WTC11 (cell line): ENCODE measurements at regions not wholly inside any gene's neighbourhood (a gene's known extent, or its start where the extent isn't known, plus 50 kb on each side); places are given as distances from the start of the nearest gene placed in this dataset.
A peak's percentile ranks its signal among the peaks of the same experiment; 100 is the strongest.

Experiments
- ATAC-seq: fragments of 200-7000 bp; cut with Tn5 transposase; 2 replicates; pipeline ENCODE4 v1.10.0; 2021; ENCODE audit warnings: mild to moderate bottlenecking, moderate library complexity
- CTCF ChIA-PET: fragments of 300-600 bp; sonication (Branson Sonifier 250); formaldehyde crosslinking; loops from one replicate; lab custom pipeline; 2021; ENCODE audit warnings: antibody characterized with exemption; lab: Charles Lee
- POLR2A ChIA-PET: fragments of 350-600 bp; sonication (Branson Sonifier 250); formaldehyde crosslinking; loops from one replicate; lab custom pipeline; 2021; ENCODE audit warnings: antibody characterized with exemption; lab: Charles Lee
- DNase-seq: peaks from one replicate; pipeline ENCODE4 v3.0.0; 2021; ENCODE audit warnings: low spot score
- H3K27ac Mint-ChIP-seq: 2 replicates; pipeline ENCODE4 v1.8.0; 2021; ENCODE audit warnings: mixed read lengths
- H3K27me3 Mint-ChIP-seq: 2 replicates; pipeline ENCODE4 v1.8.0; 2021; ENCODE audit warnings: low read depth, mild to moderate bottlenecking, moderate library complexity, mixed read lengths
- H3K36me3 Mint-ChIP-seq: 2 replicates; pipeline ENCODE4 v1.8.0; 2021; ENCODE audit warnings: mixed read lengths
- H3K4me1 Mint-ChIP-seq: 2 replicates; pipeline ENCODE4 v1.8.0; 2022; ENCODE audit warnings: mixed read lengths
- H3K4me3 Mint-ChIP-seq: 2 replicates; pipeline ENCODE4 v1.8.0; 2021; ENCODE audit warnings: mild to moderate bottlenecking, moderate library complexity, mixed read lengths
- H3K9me3 Mint-ChIP-seq: 2 replicates; pipeline ENCODE4 v1.8.0; 2021; ENCODE audit warnings: mixed read lengths
- AFF4 ChIP-seq: sonication (generic); formaldehyde crosslinking; IDR thresholded peaks from 2 replicates; pipeline ENCODE4 v1.8.1; 2023; ENCODE audit warnings: mild to moderate bottlenecking, missing genetic modification reagents, borderline replicate concordance
- ARID4B ChIP-seq: sonication (generic); formaldehyde crosslinking; IDR thresholded peaks from 2 replicates; pipeline ENCODE4 v1.8.0; 2023; ENCODE audit warnings: missing genetic modification reagents, mild to moderate bottlenecking, borderline replicate concordance
- ATF6 ChIP-seq: sonication (generic); formaldehyde crosslinking; IDR thresholded peaks from 2 replicates; pipeline ENCODE4 v1.8.1; 2023; ENCODE audit warnings: mild to moderate bottlenecking, missing genetic modification reagents
- CDX4 ChIP-seq: fragments of 250-450 bp; sonication (Bioruptor Pico); IDR thresholded peaks from 2 replicates; pipeline ENCODE4 v1.9.0; 2021; ENCODE audit warnings: moderate library complexity, mild to moderate bottlenecking, inconsistent platforms, borderline replicate concordance
- ESRRA ChIP-seq: sonication (generic); formaldehyde crosslinking; IDR thresholded peaks from 2 replicates; pipeline ENCODE4 v1.8.1; 2022; ENCODE audit warnings: mild to moderate bottlenecking, missing genetic modification reagents, borderline replicate concordance
- FOXK1 ChIP-seq: sonication (generic); formaldehyde crosslinking; IDR thresholded peaks from 2 replicates; pipeline ENCODE4 v1.8.0; 2022; ENCODE audit warnings: mild to moderate bottlenecking, moderate library complexity, missing genetic modification reagents
- GABPB1 ChIP-seq: sonication (generic); formaldehyde crosslinking; IDR thresholded peaks from 2 replicates; pipeline ENCODE4 v1.8.1; 2023; ENCODE audit warnings: mild to moderate bottlenecking, missing genetic modification reagents
- GRHL2 ChIP-seq: fragments of 250-450 bp; sonication (Bioruptor Pico); IDR thresholded peaks from 2 replicates; pipeline ENCODE4 v1.8.0; 2022; ENCODE audit warnings: mild to moderate bottlenecking, moderate library complexity; ENCODE audit not compliant: insufficient replicate concordance, severe bottlenecking
- IRF1 ChIP-seq: sonication (generic); formaldehyde crosslinking; IDR thresholded peaks from 2 replicates; pipeline ENCODE4 v1.8.0; 2023; ENCODE audit warnings: missing genetic modification reagents
- KAT7 ChIP-seq: sonication (generic); formaldehyde crosslinking; IDR thresholded peaks from 2 replicates; pipeline ENCODE4 v1.8.1; 2023; ENCODE audit warnings: missing genetic modification reagents, mild to moderate bottlenecking, borderline replicate concordance
- MXD4 ChIP-seq: fragments of 250-450 bp; sonication (Bioruptor Pico); IDR thresholded peaks from 2 replicates; pipeline ENCODE4 v1.8.0; 2021; ENCODE audit warnings: mild to moderate bottlenecking, moderate library complexity, borderline replicate concordance
- NFE2L1 ChIP-seq: sonication (generic); formaldehyde crosslinking; IDR thresholded peaks from 2 replicates; pipeline ENCODE4 v1.8.1; 2023; ENCODE audit warnings: missing genetic modification reagents
- SMAD3 ChIP-seq: sonication (generic); formaldehyde crosslinking; IDR thresholded peaks from 2 replicates; pipeline ENCODE4 v1.8.0; 2022; ENCODE audit warnings: missing genetic modification reagents, mild to moderate bottlenecking, borderline replicate concordance
- TEAD4 ChIP-seq: sonication (generic); formaldehyde crosslinking; IDR thresholded peaks from 2 replicates; pipeline ENCODE4 v1.8.0; 2022; ENCODE audit warnings: mild to moderate bottlenecking, missing genetic modification reagents
- ZNF219 ChIP-seq: sonication (generic); formaldehyde crosslinking; IDR thresholded peaks from 2 replicates; pipeline ENCODE4 v1.8.0; 2023; ENCODE audit warnings: missing genetic modification reagents, mild to moderate bottlenecking, borderline replicate concordance
- ZNF263 ChIP-seq: sonication (generic); formaldehyde crosslinking; IDR thresholded peaks from 2 replicates; pipeline ENCODE4 v1.8.1; 2022; ENCODE audit warnings: low read depth, mild to moderate bottlenecking, moderate library complexity, missing genetic modification reagents
- ZNF396 ChIP-seq: fragments of 250-450 bp; sonication (Bioruptor Pico); IDR thresholded peaks from 2 replicates; pipeline ENCODE4 v1.8.0; 2021; ENCODE audit warnings: mild to moderate bottlenecking, moderate library complexity, borderline replicate concordance
- ZNF423 ChIP-seq: fragments of 250-450 bp; sonication (Bioruptor Pico); IDR thresholded peaks from 2 replicates; pipeline ENCODE4 v2.1.2; 2022; ENCODE audit warnings: mild to moderate bottlenecking, moderate library complexity
- ZNF512 ChIP-seq: sonication (generic); formaldehyde crosslinking; IDR thresholded peaks from 2 replicates; pipeline ENCODE4 v1.8.1; 2022; ENCODE audit warnings: missing genetic modification reagents, borderline replicate concordance

- ChIA-PET POLR2A (no interaction called here), CTCF (no interaction called here)
- peaks cover 34% of the 10 kb centered on the region for H3K9me3 Mint-ChIP-seq
- no peak overlapping the region for H3K27ac Mint-ChIP-seq
- no peak for DNase-seq
- H3K27me3 Mint-ChIP-seq = no peaks in the 10 kb centered on the region; the same call in 1 of the 2 replicates
- H3K4me1 Mint-ChIP-seq = peaks cover 42% of the 10 kb centered on the region
- no peak overlapping the region for H3K4me3 Mint-ChIP-seq
- no peak for TF ChIP-seq GRHL2 (CRISPR knock-in tag)
- TF ChIP-seq GABPB1 (CRISPR knock-in tag) = no peak
- no peak for TF ChIP-seq FOXK1
- TF ChIP-seq NFE2L1 (CRISPR knock-in tag) = no peak
- no peak for TF ChIP-seq SMAD3 (CRISPR knock-in tag)
- TF ChIP-seq TEAD4 = no peak
- no peak for TF ChIP-seq ESRRA (CRISPR knock-in tag)
- TF ChIP-seq ZNF512 (CRISPR knock-in tag) = no peak
- TF ChIP-seq IRF1 (CRISPR knock-in tag) = no peak
- TF ChIP-seq ARID4B (CRISPR knock-in tag) = no peak
- no peak for TF ChIP-seq ZNF396 (CRISPR knock-in tag)
- no peak for TF ChIP-seq MXD4 (CRISPR knock-in tag)
- TF ChIP-seq, all 79 proteins: peak for 0
- ATAC-seq = no peak
- H3K36me3 Mint-ChIP-seq = peaks cover 48% of the 10 kb centered on the region
Measured at GRCh38 chr2:167404627-167405284, 516.5 kb downstream of the XIRP2 start.

GRCh38 chr2:167401309-167401708, 513.0 kb downstream of the XIRP2 start:
- Mint-ChIP-seq H3K27me3 (no peaks in the 10 kb centered on the region; the same call in 1 of the 2 replicates), H3K27ac (peak overlapping the region; percentile 26; the same call in 1 of the 2 replicates), H3K4me1 (peaks cover 40% of the 10 kb centered on the region), H3K9me3 (peaks cover 20% of the 10 kb centered on the region), H3K4me3 (no peak overlapping the region), H3K36me3 (peaks cover 24% of the 10 kb centered on the region)
- ATAC-seq = peak; percentile 89
- ChIA-PET POLR2A (no interaction called here), CTCF (interaction anchor here (0.8 to 1.3 kb wide), 6 partner anchors 12 to 358 kb away, joined by 3 to 6 read pairs (median 3); no protein-coding TSS in a partner anchor)
- DNase-seq = no peak
- TF ChIP-seq AFF4 (CRISPR knock-in tag) (no peak), CDX4 (CRISPR knock-in tag) (no peak), KAT7 (no peak), ZNF263 (CRISPR knock-in tag) (no peak), ZNF512 (CRISPR knock-in tag) (no peak), ZNF219 (CRISPR knock-in tag) (no peak), ZNF423 (CRISPR knock-in tag) (no peak), ATF6 (CRISPR knock-in tag) (no peak)
